ENCODE measurements at regions not wholly inside any gene's neighbourhood (a gene's known extent, or its start where the extent isn't known, plus 50 kb on each side); places are given as distances from the start of the nearest gene placed in this dataset.

DNA sequence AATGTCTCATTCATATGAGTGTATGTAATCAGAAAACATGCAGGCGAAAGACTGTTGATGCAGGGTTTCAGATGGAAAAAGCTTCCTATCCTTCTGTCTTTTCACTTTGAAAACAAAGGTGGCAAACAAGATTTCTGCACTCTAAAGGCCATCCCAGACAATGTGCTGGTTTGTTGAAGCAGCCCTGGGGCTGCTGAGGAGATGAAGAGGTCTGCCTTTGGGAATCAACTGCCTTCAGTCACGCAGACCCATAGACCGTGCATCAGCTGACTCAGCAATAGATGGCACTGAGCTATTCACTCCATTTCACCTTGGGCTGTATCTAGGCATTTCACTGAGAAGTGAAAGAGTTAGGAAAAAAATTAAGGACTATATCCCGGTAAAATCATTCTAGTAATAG lies 60.5 kb upstream of the C5orf46 start (continued):
- TF ChIP-seq ZNF671 (CRISPR knock-in tag; IDR thresholded peaks at IDR 0.05) (no peak), ETV6 (CRISPR knock-in tag; IDR thresholded peaks at IDR 0.05) (no peak)

DNA sequence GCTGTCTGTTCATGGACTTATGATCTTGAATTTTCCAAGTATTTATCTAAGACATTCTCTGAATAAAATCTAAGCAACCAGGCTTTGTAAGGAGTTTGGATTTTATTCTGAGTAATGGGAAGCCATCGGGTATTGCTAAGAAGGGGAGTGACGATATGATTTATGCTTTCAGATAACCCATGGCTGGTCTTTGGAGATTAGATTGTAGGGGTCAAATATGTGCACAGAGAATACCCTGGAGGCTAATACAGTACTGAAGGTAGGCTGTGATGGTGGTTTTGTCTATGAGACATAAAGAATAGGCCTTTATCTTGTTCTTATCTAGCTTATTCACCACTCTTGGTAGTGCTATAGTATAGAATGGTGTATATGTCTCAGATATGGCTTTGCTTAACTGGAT lies 60.0 kb upstream of the C5orf46 start:
- Mint-ChIP-seq H3K27me3 (ENCODE audit: low read depth) (no peaks in the 10 kb centered on the region), H3K36me3 (peaks cover 18% of the 10 kb centered on the region), H3K4me1 (no peaks in the 10 kb centered on the region), H3K4me3 (no peak overlapping the region), H3K27ac (no peak overlapping the region), H3K9me3 (no peaks in the 10 kb centered on the region)
- ChIA-PET CTCF (interaction anchor here (1.0 kb wide), 1 partner anchor 9 kb away, joined by 3 read pairs; no protein-coding TSS in a partner anchor), POLR2A (no interaction called here)
- no peak for DNase-seq (ENCODE audit: low spot score)
- TF ChIP-seq MXD4 (CRISPR knock-in tag; IDR thresholded peaks at IDR 0.05; ENCODE audit: borderline replicate concordance) (no peak), CBFB (CRISPR knock-in tag; IDR thresholded peaks at IDR 0.05; ENCODE audit: low read depth) (no peak), NR1H2 (CRISPR knock-in tag; IDR thresholded peaks at IDR 0.05) (no peak), ZBTB21 (CRISPR knock-in tag; IDR thresholded peaks at IDR 0.05; ENCODE audit: borderline replicate concordance) (no peak), NR2C2 (CRISPR knock-in tag; IDR thresholded peaks at IDR 0.05) (no peak), IRF2 (CRISPR knock-in tag; IDR thresholded peaks at IDR 0.05; ENCODE audit: borderline replicate concordance, low read depth) (no peak), KAT7 (CRISPR knock-in tag; IDR thresholded peaks at IDR 0.05; ENCODE audit: borderline replicate concordance) (no peak), GTF2I (CRISPR knock-in tag; conservative IDR thresholded peaks at IDR 0.05) (no peak), SP1 (CRISPR knock-in tag; conservative IDR thresholded peaks at IDR 0.05) (no peak), GRHL2 (CRISPR knock-in tag; IDR thresholded peaks at IDR 0.05; ENCODE audit: insufficient replicate concordance, severe bottlenecking) (no peak), SMAD4 (CRISPR knock-in tag; IDR thresholded peaks at IDR 0.05) (no peak)
- TF ChIP-seq, protein P1, sequence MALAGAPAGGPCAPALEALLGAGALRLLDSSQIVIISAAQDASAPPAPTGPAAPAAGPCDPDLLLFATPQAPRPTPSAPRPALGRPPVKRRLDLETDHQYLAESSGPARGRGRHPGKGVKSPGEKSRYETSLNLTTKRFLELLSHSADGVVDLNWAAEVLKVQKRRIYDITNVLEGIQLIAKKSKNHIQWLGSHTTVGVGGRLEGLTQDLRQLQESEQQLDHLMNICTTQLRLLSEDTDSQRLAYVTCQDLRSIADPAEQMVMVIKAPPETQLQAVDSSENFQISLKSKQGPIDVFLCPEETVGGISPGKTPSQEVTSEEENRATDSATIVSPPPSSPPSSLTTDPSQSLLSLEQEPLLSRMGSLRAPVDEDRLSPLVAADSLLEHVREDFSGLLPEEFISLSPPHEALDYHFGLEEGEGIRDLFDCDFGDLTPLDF (CRISPR knock-in tag; IDR thresholded peaks at IDR 0.05), result no peak
- TF ChIP-seq, protein P2, sequence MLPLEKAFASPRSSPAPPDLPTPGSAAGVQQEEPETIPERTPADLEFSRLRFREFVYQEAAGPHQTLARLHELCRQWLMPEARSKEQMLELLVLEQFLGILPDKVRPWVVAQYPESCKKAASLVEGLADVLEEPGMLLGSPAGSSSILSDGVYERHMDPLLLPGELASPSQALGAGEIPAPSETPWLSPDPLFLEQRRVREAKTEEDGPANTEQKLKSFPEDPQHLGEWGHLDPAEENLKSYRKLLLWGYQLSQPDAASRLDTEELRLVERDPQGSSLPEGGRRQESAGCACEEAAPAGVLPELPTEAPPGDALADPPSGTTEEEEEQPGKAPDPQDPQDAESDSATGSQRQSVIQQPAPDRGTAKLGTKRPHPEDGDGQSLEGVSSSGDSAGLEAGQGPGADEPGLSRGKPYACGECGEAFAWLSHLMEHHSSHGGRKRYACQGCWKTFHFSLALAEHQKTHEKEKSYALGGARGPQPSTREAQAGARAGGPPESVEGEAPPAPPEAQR (CRISPR knock-in tag; IDR thresholded peaks at IDR 0.05), result no peak
- TF ChIP-seq, protein P3, sequence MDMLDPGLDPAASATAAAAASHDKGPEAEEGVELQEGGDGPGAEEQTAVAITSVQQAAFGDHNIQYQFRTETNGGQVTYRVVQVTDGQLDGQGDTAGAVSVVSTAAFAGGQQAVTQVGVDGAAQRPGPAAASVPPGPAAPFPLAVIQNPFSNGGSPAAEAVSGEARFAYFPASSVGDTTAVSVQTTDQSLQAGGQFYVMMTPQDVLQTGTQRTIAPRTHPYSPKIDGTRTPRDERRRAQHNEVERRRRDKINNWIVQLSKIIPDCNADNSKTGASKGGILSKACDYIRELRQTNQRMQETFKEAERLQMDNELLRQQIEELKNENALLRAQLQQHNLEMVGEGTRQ (CRISPR knock-in tag; IDR thresholded peaks at IDR 0.05), result no peak
- TF ChIP-seq, protein P4, sequence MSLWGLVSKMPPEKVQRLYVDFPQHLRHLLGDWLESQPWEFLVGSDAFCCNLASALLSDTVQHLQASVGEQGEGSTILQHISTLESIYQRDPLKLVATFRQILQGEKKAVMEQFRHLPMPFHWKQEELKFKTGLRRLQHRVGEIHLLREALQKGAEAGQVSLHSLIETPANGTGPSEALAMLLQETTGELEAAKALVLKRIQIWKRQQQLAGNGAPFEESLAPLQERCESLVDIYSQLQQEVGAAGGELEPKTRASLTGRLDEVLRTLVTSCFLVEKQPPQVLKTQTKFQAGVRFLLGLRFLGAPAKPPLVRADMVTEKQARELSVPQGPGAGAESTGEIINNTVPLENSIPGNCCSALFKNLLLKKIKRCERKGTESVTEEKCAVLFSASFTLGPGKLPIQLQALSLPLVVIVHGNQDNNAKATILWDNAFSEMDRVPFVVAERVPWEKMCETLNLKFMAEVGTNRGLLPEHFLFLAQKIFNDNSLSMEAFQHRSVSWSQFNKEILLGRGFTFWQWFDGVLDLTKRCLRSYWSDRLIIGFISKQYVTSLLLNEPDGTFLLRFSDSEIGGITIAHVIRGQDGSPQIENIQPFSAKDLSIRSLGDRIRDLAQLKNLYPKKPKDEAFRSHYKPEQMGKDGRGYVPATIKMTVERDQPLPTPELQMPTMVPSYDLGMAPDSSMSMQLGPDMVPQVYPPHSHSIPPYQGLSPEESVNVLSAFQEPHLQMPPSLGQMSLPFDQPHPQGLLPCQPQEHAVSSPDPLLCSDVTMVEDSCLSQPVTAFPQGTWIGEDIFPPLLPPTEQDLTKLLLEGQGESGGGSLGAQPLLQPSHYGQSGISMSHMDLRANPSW (CRISPR knock-in tag; conservative IDR thresholded peaks at IDR 0.05; ENCODE audit: low read depth), result no peak
- no peak for ATAC-seq

DNA sequence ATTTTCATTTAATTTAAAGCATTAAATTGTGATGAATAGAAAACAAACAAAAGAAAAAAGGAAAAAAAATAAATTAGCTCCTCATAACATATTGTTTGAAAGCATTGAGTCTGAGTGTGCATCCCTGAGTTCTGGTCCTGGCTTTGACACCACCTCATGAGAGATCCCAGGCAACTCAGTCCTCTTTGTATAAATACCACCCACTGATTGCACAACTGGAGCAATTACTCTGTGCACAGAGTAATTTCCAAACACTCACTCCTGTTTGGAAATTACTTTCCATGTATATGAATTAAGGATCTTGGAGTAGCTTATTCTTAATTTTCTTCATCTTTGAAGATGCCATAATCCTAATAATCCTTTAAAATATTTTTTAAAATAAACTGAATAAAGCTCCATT lies 59.4 kb upstream of the C5orf46 start:
- ChIA-PET CTCF (no interaction called here), POLR2A (no interaction called here)
- Mint-ChIP-seq H3K4me1 (no peaks in the 10 kb centered on the region), H3K36me3 (peaks cover 18% of the 10 kb centered on the region), H3K4me3 (no peak overlapping the region), H3K27ac (no peak overlapping the region), H3K9me3 (no peaks in the 10 kb centered on the region), H3K27me3 (ENCODE audit: low read depth) (no peaks in the 10 kb centered on the region)
- DNase-seq (ENCODE audit: low spot score), result no peak
- no peak for TF ChIP-seq ZBTB21 (CRISPR knock-in tag; IDR thresholded peaks at IDR 0.05; ENCODE audit: borderline replicate concordance)
- TF ChIP-seq, protein P5, sequence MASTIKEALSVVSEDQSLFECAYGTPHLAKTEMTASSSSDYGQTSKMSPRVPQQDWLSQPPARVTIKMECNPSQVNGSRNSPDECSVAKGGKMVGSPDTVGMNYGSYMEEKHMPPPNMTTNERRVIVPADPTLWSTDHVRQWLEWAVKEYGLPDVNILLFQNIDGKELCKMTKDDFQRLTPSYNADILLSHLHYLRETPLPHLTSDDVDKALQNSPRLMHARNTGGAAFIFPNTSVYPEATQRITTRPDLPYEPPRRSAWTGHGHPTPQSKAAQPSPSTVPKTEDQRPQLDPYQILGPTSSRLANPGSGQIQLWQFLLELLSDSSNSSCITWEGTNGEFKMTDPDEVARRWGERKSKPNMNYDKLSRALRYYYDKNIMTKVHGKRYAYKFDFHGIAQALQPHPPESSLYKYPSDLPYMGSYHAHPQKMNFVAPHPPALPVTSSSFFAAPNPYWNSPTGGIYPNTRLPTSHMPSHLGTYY (CRISPR knock-in tag; IDR thresholded peaks at IDR 0.05), result no peak
- TF ChIP-seq, protein P6, sequence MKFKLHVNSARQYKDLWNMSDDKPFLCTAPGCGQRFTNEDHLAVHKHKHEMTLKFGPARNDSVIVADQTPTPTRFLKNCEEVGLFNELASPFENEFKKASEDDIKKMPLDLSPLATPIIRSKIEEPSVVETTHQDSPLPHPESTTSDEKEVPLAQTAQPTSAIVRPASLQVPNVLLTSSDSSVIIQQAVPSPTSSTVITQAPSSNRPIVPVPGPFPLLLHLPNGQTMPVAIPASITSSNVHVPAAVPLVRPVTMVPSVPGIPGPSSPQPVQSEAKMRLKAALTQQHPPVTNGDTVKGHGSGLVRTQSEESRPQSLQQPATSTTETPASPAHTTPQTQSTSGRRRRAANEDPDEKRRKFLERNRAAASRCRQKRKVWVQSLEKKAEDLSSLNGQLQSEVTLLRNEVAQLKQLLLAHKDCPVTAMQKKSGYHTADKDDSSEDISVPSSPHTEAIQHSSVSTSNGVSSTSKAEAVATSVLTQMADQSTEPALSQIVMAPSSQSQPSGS (CRISPR knock-in tag; IDR thresholded peaks at IDR 0.05; ENCODE audit: borderline replicate concordance, low read depth), result no peak
- TF ChIP-seq GABPB1 (CRISPR knock-in tag; IDR thresholded peaks at IDR 0.05), result no peak
- TF ChIP-seq, protein P7, sequence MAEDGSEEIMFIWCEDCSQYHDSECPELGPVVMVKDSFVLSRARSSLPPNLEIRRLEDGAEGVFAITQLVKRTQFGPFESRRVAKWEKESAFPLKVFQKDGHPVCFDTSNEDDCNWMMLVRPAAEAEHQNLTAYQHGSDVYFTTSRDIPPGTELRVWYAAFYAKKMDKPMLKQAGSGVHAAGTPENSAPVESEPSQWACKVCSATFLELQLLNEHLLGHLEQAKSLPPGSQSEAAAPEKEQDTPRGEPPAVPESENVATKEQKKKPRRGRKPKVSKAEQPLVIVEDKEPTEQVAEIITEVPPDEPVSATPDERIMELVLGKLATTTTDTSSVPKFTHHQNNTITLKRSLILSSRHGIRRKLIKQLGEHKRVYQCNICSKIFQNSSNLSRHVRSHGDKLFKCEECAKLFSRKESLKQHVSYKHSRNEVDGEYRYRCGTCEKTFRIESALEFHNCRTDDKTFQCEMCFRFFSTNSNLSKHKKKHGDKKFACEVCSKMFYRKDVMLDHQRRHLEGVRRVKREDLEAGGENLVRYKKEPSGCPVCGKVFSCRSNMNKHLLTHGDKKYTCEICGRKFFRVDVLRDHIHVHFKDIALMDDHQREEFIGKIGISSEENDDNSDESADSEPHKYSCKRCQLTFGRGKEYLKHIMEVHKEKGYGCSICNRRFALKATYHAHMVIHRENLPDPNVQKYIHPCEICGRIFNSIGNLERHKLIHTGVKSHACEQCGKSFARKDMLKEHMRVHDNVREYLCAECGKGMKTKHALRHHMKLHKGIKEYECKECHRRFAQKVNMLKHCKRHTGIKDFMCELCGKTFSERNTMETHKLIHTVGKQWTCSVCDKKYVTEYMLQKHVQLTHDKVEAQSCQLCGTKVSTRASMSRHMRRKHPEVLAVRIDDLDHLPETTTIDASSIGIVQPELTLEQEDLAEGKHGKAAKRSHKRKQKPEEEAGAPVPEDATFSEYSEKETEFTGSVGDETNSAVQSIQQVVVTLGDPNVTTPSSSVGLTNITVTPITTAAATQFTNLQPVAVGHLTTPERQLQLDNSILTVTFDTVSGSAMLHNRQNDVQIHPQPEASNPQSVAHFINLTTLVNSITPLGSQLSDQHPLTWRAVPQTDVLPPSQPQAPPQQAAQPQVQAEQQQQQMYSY (CRISPR knock-in tag; IDR thresholded peaks at IDR 0.05), result no peak
- TF ChIP-seq IRF2 (CRISPR knock-in tag; IDR thresholded peaks at IDR 0.05; ENCODE audit: borderline replicate concordance, low read depth), result no peak
- ATAC-seq, result no peak

Measured in WTC11 (cell line).